Amygdala (tissue), 56 donors: ENCODE measurements at regions not wholly inside any gene's neighbourhood (a gene's known extent, or its start where the extent isn't known, plus 50 kb on each side); places are given as distances from the start of the nearest gene placed in this dataset.

Experiments
- DNase-seq, 56 donors: peaks; one replicate each; lab custom pipeline; 2025; lab: John Stamatoyannopoulos, UW

GRCh38 chr3:74426571-74426970 is 187.9 kb downstream of the CNTN3 start:
- DNase-seq = no peak

GRCh38 chr3:74423867-74424266 is 190.6 kb downstream of the CNTN3 start:
- no peak for DNase-seq

- DNase-seq = no peak
These were observed 193.8 kb downstream of the CNTN3 start for GRCh38 chr3:74420538-74421124.

GRCh38 chr3:74415731-74416130 is 198.7 kb downstream of the CNTN3 start:
- DNase-seq = no peak

GRCh38 chr3:74413547-74414241 is 200.8 kb downstream of the CNTN3 start:
- no peak for DNase-seq

GRCh38 chr3:74410276-74410941 is 204.1 kb downstream of the CNTN3 start:
- no peak for DNase-seq

GRCh38 chr3:74409066-74409465 is 205.4 kb downstream of the CNTN3 start:
- DNase-seq = no peak

GRCh38 chr3:74403307-74403706 is 211.2 kb downstream of the CNTN3 start:
- DNase-seq = no peak

GRCh38 chr3:74402821-74403220 is 211.6 kb downstream of the CNTN3 start:
- DNase-seq = no peak

GRCh38 chr3:74393426-74393825 is 221.0 kb downstream of the CNTN3 start:
- DNase-seq = no peak

- DNase-seq = no peak
These were observed 224.2 kb downstream of the CNTN3 start for GRCh38 chr3:74390121-74390877.

- DNase-seq = no peak
These were observed 227.2 kb downstream of the CNTN3 start for GRCh38 chr3:74387111-74387735.

GRCh38 chr3:74384159-74384558 is 230.3 kb downstream of the CNTN3 start:
- DNase-seq = no peak

- no peak for DNase-seq
These were observed 236.8 kb downstream of the CNTN3 start for GRCh38 chr3:74377669-74378068.

- peak in 1 of 56 donors; percentile 9 for DNase-seq
These were observed 238.1 kb downstream of the CNTN3 start for GRCh38 chr3:74376323-74376722.

- DNase-seq = no peak
These were observed 238.8 kb downstream of the CNTN3 start for GRCh38 chr3:74375653-74376052.

GRCh38 chr3:74372743-74373142 is 241.7 kb downstream of the CNTN3 start:
- DNase-seq = no peak

GRCh38 chr3:74370342-74370741 is 244.1 kb downstream of the CNTN3 start:
- no peak for DNase-seq

GRCh38 chr3:74366331-74366730 is 248.1 kb downstream of the CNTN3 start:
- DNase-seq = no peak

- DNase-seq = no peak
These were observed 251.1 kb downstream of the CNTN3 start for GRCh38 chr3:74363346-74363745.

- no peak for DNase-seq
These were observed 254.1 kb downstream of the CNTN3 start for GRCh38 chr3:74360406-74360805.
